ENCODE measurements at regions not wholly inside any gene's neighbourhood (a gene's known extent, or its start where the extent isn't known, plus 50 kb on each side); places are given as distances from the start of the nearest gene placed in this dataset.

DNA sequence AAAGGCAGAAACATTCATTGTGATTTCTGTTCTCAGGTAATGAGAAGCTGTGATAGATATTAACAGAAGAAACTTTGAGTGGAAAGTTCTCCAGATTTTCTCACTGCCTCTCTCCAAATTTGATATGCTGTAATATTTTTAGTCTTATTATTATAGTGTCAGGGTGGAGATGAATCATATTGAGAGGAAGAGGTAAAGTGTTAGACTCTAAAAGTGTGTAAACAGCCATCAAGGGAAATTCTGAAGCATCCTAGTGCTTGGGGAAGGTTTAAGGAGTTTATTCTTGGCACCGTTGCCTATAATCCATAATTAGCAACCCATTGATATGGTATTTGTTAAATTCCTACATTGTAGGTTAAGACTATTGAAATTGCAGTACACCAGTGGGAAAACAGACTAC, 104.7 kb upstream of the NABP1 start:
- H3K4me1 Mint-ChIP-seq (ENCODE audit: low read depth) = peaks cover 21% of the 10 kb centered on the region
- DNase-seq (ENCODE audit: low spot score) = no peak
- no peaks in the 10 kb centered on the region for H3K36me3 Mint-ChIP-seq (ENCODE audit: low read depth)
- no peak overlapping the region for H3K27ac Mint-ChIP-seq (ENCODE audit: unreplicated experiment)
- no peak overlapping the region for H3K4me3 Mint-ChIP-seq (ENCODE audit: unreplicated experiment)
- H3K9me3 Mint-ChIP-seq (ENCODE audit: low read depth) = no peaks in the 10 kb centered on the region
- TF ChIP-seq, protein P1, sequence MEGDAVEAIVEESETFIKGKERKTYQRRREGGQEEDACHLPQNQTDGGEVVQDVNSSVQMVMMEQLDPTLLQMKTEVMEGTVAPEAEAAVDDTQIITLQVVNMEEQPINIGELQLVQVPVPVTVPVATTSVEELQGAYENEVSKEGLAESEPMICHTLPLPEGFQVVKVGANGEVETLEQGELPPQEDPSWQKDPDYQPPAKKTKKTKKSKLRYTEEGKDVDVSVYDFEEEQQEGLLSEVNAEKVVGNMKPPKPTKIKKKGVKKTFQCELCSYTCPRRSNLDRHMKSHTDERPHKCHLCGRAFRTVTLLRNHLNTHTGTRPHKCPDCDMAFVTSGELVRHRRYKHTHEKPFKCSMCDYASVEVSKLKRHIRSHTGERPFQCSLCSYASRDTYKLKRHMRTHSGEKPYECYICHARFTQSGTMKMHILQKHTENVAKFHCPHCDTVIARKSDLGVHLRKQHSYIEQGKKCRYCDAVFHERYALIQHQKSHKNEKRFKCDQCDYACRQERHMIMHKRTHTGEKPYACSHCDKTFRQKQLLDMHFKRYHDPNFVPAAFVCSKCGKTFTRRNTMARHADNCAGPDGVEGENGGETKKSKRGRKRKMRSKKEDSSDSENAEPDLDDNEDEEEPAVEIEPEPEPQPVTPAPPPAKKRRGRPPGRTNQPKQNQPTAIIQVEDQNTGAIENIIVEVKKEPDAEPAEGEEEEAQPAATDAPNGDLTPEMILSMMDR (IDR thresholded peaks at IDR 0.05) = no peak
- no peaks in the 10 kb centered on the region for H3K27me3 Mint-ChIP-seq (ENCODE audit: low read depth)

DNA sequence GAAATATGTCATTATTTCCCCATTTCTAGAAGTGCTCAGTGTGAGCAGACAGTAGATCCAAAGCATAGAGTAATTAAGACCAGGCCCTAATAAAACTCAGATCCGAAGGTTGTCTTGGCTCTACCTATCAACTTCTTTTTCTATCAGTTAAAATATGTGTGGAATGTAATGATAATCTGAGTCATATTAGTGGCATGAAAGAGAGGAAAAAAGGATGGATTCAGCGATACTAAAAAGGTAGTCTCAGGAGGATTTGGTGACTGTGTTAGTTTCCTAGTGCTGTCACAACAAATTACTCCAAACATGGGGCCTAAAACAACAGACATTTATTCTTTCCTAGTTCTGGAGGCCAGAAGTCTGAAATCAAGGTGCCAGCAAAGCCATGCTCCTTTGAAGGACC, 103.7 kb upstream of the NABP1 start:
- H3K9me3 Mint-ChIP-seq (ENCODE audit: low read depth) = no peaks in the 10 kb centered on the region
- H3K4me1 Mint-ChIP-seq (ENCODE audit: low read depth) = peaks cover 21% of the 10 kb centered on the region
- DNase-seq (ENCODE audit: low spot score) = no peak
- no peaks in the 10 kb centered on the region for H3K27me3 Mint-ChIP-seq (ENCODE audit: low read depth)
- TF ChIP-seq, protein P1 (IDR thresholded peaks at IDR 0.05) = no peak
- H3K36me3 Mint-ChIP-seq (ENCODE audit: low read depth) = no peaks in the 10 kb centered on the region
- H3K4me3 Mint-ChIP-seq (ENCODE audit: unreplicated experiment) = no peak overlapping the region
- no peak overlapping the region for H3K27ac Mint-ChIP-seq (ENCODE audit: unreplicated experiment)

DNA sequence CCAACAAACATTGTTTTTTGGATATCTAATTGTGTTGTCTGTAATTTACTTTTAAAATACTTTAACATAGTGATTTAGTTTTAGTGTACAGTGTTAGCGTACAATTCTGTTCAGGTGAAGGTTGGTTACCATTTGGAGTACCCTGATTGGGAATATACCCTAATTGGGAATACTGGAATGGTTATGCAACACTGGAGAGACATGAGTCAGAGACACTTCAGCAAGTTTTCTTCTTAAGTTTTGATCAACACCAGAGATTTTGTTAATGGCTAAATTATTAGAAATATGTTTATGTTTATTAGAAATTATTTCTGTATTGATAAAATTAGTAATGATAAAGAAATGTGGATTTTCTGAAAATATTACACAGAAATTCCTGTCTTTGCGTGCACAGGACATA, 100.3 kb upstream of the NABP1 start:
- no peaks in the 10 kb centered on the region for H3K9me3 Mint-ChIP-seq (ENCODE audit: low read depth)
- H3K4me1 Mint-ChIP-seq (ENCODE audit: low read depth) = peaks cover 15% of the 10 kb centered on the region
- TF ChIP-seq, protein P1 (IDR thresholded peaks at IDR 0.05) = no peak
- DNase-seq (ENCODE audit: low spot score) = no peak
- no peak overlapping the region for H3K4me3 Mint-ChIP-seq (ENCODE audit: unreplicated experiment)
- no peak overlapping the region for H3K27ac Mint-ChIP-seq (ENCODE audit: unreplicated experiment)
- no peaks in the 10 kb centered on the region for H3K27me3 Mint-ChIP-seq (ENCODE audit: low read depth)
- no peaks in the 10 kb centered on the region for H3K36me3 Mint-ChIP-seq (ENCODE audit: low read depth)

DNA sequence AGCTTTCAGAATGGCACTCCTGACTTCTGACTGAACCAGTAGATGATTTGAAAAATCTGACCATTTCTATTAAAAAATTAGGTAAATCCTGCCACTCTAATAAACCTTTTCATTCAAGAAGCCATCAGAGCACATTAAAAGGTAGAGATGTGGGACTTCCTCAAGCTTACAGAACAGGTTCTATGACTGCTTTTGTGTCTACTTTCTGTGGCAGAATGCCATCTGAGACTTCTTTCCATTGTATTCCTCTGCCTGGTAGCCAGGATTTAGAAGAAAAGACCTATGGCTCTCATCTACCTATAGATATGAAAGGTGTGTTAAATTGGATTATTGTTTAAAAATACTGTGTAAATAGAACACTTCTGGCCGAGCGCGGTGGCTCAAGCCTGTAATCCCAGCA, 99.9 kb upstream of the NABP1 start:
- DNase-seq (ENCODE audit: low spot score) = no peak
- H3K36me3 Mint-ChIP-seq (ENCODE audit: low read depth) = no peaks in the 10 kb centered on the region
- peaks cover 14% of the 10 kb centered on the region for H3K4me1 Mint-ChIP-seq (ENCODE audit: low read depth)
- H3K27ac Mint-ChIP-seq (ENCODE audit: unreplicated experiment) = no peak overlapping the region
- H3K4me3 Mint-ChIP-seq (ENCODE audit: unreplicated experiment) = no peak overlapping the region
- H3K9me3 Mint-ChIP-seq (ENCODE audit: low read depth) = peaks cover 2% of the 10 kb centered on the region
- TF ChIP-seq, protein P1 (IDR thresholded peaks at IDR 0.05) = no peak
- no peaks in the 10 kb centered on the region for H3K27me3 Mint-ChIP-seq (ENCODE audit: low read depth)

DNA sequence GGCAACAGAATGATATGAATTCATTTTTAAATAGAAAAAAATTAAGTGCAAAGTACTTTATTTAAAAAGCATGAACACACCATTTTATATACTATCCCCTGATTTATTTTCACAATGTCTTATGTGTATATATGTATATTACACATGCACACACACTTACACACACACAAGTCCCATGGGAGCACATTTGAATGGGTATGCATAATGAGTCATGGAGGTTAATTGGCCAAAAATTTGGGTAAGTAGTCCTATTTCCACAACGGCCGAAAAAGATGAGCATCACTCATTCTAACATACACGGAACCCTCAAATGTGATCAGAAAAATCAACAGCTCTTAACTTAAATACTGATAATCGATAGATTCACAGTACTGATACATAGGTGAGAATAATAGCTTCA, 97.4 kb upstream of the NABP1 start:
- DNase-seq (ENCODE audit: low spot score) = no peak
- Mint-ChIP-seq H3K27me3 (ENCODE audit: low read depth) (no peaks in the 10 kb centered on the region), H3K4me1 (ENCODE audit: low read depth) (no peaks in the 10 kb centered on the region), H3K9me3 (ENCODE audit: low read depth) (peaks cover 2% of the 10 kb centered on the region), H3K27ac (ENCODE audit: unreplicated experiment) (no peak overlapping the region), H3K36me3 (ENCODE audit: low read depth) (no peaks in the 10 kb centered on the region), H3K4me3 (ENCODE audit: unreplicated experiment) (no peak overlapping the region)
- TF ChIP-seq, protein P1 (IDR thresholded peaks at IDR 0.05) = no peak
